ENCODE measurements at regions not wholly inside any gene's neighbourhood (a gene's known extent, or its start where the extent isn't known, plus 50 kb on each side); places are given as distances from the start of the nearest gene placed in this dataset.

GRCh38 chr10:76763376-76763775 is 874.2 kb downstream of the KCNMA1 start:
- H3K27me3 ChIP-seq (ENCODE audit: low read length) = peaks cover 87% of the 10 kb centered on the region
- TF ChIP-seq EZH2 (IDR thresholded peaks at IDR 0.05; ENCODE audit: low read length, unreplicated experiment) = no peak
- TF ChIP-seq, protein P1, sequence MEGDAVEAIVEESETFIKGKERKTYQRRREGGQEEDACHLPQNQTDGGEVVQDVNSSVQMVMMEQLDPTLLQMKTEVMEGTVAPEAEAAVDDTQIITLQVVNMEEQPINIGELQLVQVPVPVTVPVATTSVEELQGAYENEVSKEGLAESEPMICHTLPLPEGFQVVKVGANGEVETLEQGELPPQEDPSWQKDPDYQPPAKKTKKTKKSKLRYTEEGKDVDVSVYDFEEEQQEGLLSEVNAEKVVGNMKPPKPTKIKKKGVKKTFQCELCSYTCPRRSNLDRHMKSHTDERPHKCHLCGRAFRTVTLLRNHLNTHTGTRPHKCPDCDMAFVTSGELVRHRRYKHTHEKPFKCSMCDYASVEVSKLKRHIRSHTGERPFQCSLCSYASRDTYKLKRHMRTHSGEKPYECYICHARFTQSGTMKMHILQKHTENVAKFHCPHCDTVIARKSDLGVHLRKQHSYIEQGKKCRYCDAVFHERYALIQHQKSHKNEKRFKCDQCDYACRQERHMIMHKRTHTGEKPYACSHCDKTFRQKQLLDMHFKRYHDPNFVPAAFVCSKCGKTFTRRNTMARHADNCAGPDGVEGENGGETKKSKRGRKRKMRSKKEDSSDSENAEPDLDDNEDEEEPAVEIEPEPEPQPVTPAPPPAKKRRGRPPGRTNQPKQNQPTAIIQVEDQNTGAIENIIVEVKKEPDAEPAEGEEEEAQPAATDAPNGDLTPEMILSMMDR (conservative IDR thresholded peaks at IDR 0.05; ENCODE audit: low read depth, low read length) = no peak
- TF ChIP-seq EZH2phosphoT487 (IDR thresholded peaks at IDR 0.05; ENCODE audit: borderline replicate concordance, low read length) = no peak
- no peak overlapping the region for H2AFZ ChIP-seq (ENCODE audit: low read length)
- no peak overlapping the region for H3K4me2 ChIP-seq (ENCODE audit: low read length)
- no peak for DNase-seq
- H3K9me2 ChIP-seq (replicated peaks; ENCODE audit: low read length) = no peaks in the 10 kb centered on the region
- no peak overlapping the region for H3K4me3 ChIP-seq (ENCODE audit: low read length)
- H3K36me3 ChIP-seq (ENCODE audit: low read depth, low read length) = no peaks in the 10 kb centered on the region
- ATAC-seq = no peak; the same call in 1 of the 2 replicates
- no peaks in the 10 kb centered on the region for H3K9me3 ChIP-seq (ENCODE audit: low read length)
- no peaks in the 10 kb centered on the region for H3K79me2 ChIP-seq (ENCODE audit: low read length)
- no TSS peak for BruUV-seq (replicated peaks)
- no peak overlapping the region for H3K27ac ChIP-seq (ENCODE audit: low read length)
- no peaks in the 10 kb centered on the region for H3F3A ChIP-seq (ENCODE audit: low read length, unreplicated experiment)
- ChIA-PET POLR2A (ENCODE audit: unreplicated experiment) (no interaction called here), CTCF (interaction anchor here (0.6 kb wide), 1 partner anchor 1340 kb away, joined by 3 read pairs; no protein-coding TSS in a partner anchor)
- H4K20me1 ChIP-seq (ENCODE audit: low read length) = no peaks in the 10 kb centered on the region
- no peaks in the 10 kb centered on the region for H3K4me1 ChIP-seq (ENCODE audit: insufficient read depth, low read length)
- intact Hi-C loops (cut with micrococcal nuclease) = loop anchor here (5.0 kb wide), 1 partner anchor 219 kb away; no protein-coding TSS in a partner anchor
- no peak overlapping the region for H3K9ac ChIP-seq (ENCODE audit: low read length)

DNA sequence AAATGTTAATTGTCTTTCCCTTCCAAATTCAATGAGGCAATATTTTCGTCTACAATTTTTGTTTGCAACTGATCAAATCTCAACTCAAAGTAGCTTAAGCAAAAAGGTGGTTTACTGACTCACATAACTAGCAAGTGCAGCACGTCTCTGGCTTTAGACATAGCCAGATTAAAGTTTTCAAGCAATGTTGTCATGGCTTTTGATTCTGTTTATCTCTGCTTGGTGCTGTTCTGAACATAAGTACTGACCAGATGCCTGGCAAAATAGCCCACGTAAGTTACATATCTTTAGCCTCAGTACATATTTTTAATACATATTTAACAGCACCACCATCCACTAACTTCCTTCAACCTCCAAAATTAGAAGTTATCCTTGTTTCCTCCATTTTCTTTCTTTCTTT is 877.9 kb downstream of the KCNMA1 start:
- BruUV-seq (replicated peaks) = no TSS peak
- no peak overlapping the region for H3K9ac ChIP-seq (ENCODE audit: low read length)
- H3K9me2 ChIP-seq (replicated peaks; ENCODE audit: low read length) = no peaks in the 10 kb centered on the region
- peaks cover 86% of the 10 kb centered on the region for H3K27me3 ChIP-seq (ENCODE audit: low read length)
- intact Hi-C loops (cut with micrococcal nuclease) = loop anchor here (5.0 to 10.0 kb wide), 4 partner anchors 55 to 355 kb away; no protein-coding TSS in a partner anchor
- H3K4me3 ChIP-seq (ENCODE audit: low read length) = no peak overlapping the region
- H3K4me1 ChIP-seq (ENCODE audit: insufficient read depth, low read length) = no peaks in the 10 kb centered on the region
- CTCF ChIA-PET = no interaction called here
- ATAC-seq = no peak
- H4K20me1 ChIP-seq (ENCODE audit: low read length) = no peaks in the 10 kb centered on the region
- POLR2A ChIA-PET (ENCODE audit: unreplicated experiment) = no interaction called here
- no peak for TF ChIP-seq EZH2phosphoT487 (IDR thresholded peaks at IDR 0.05; ENCODE audit: borderline replicate concordance, low read length)
- no peak for TF ChIP-seq EZH2 (IDR thresholded peaks at IDR 0.05; ENCODE audit: low read length, unreplicated experiment)
- TF ChIP-seq, protein P1 (conservative IDR thresholded peaks at IDR 0.05; ENCODE audit: low read depth, low read length) = no peak
- no peaks in the 10 kb centered on the region for H3K36me3 ChIP-seq (ENCODE audit: low read depth, low read length)
- H3K79me2 ChIP-seq (ENCODE audit: low read length) = no peaks in the 10 kb centered on the region
- no peak for DNase-seq
- no peak overlapping the region for H3K4me2 ChIP-seq (ENCODE audit: low read length)
- H3F3A ChIP-seq (ENCODE audit: low read length, unreplicated experiment) = no peaks in the 10 kb centered on the region
- H3K27ac ChIP-seq (ENCODE audit: low read length) = no peak overlapping the region
- no peaks in the 10 kb centered on the region for H3K9me3 ChIP-seq (ENCODE audit: low read length)
- no peak overlapping the region for H2AFZ ChIP-seq (ENCODE audit: low read length)

- no peak overlapping the region for H2AFZ ChIP-seq (ENCODE audit: low read length)
- no peaks in the 10 kb centered on the region for H3K79me2 ChIP-seq (ENCODE audit: low read length)
- BruUV-seq (replicated peaks) = no TSS peak
- no peaks in the 10 kb centered on the region for H3K4me1 ChIP-seq (ENCODE audit: insufficient read depth, low read length)
- no peak overlapping the region for H3K9ac ChIP-seq (ENCODE audit: low read length)
- H3K27ac ChIP-seq (ENCODE audit: low read length) = no peak overlapping the region
- H3K36me3 ChIP-seq (ENCODE audit: low read depth, low read length) = no peaks in the 10 kb centered on the region
- ATAC-seq (no peak), DNase-seq (no peak)
- no peak overlapping the region for H3K4me2 ChIP-seq (ENCODE audit: low read length)
- H3K27me3 ChIP-seq (ENCODE audit: low read length) = peaks cover 79% of the 10 kb centered on the region
- intact Hi-C loops (cut with micrococcal nuclease) = loop anchor here (5.0 to 10.0 kb wide), 2 partner anchors 56 to 202 kb away; no protein-coding TSS in a partner anchor
- H4K20me1 ChIP-seq (ENCODE audit: low read length) = no peaks in the 10 kb centered on the region
- no peaks in the 10 kb centered on the region for H3K9me2 ChIP-seq (replicated peaks; ENCODE audit: low read length)
- TF ChIP-seq, protein P1 (conservative IDR thresholded peaks at IDR 0.05; ENCODE audit: low read depth, low read length) = no peak
- TF ChIP-seq EZH2 (IDR thresholded peaks at IDR 0.05; ENCODE audit: low read length, unreplicated experiment) (no peak), EZH2phosphoT487 (IDR thresholded peaks at IDR 0.05; ENCODE audit: borderline replicate concordance, low read length) (no peak)
- CTCF ChIA-PET = interaction anchor here (0.7 kb wide), 1 partner anchor 46 kb away, joined by 14 read pairs; no protein-coding TSS in a partner anchor
- no peak overlapping the region for H3K4me3 ChIP-seq (ENCODE audit: low read length)
- H3F3A ChIP-seq (ENCODE audit: low read length, unreplicated experiment) = no peaks in the 10 kb centered on the region
- H3K9me3 ChIP-seq (ENCODE audit: low read length) = no peaks in the 10 kb centered on the region
- POLR2A ChIA-PET (ENCODE audit: unreplicated experiment) = no interaction called here
Observed at GRCh38 chr10:76743169-76743568, 894.4 kb downstream of the KCNMA1 start.
